H9 (cell line): ENCODE measurements at regions not wholly inside any gene's neighbourhood (a gene's known extent, or its start where the extent isn't known, plus 50 kb on each side); places are given as distances from the start of the nearest gene placed in this dataset.

Experiments
- DNase-seq: peaks from one replicate; pipeline ENCODE4 v3.0.0-alpha.2; 2017
- H2AFZ ChIP-seq: one replicate; pipeline ENCODE4 v1.6.1; 2013; ENCODE audit warnings: mild to moderate bottlenecking, low read length, control low read depth, moderate library complexity
- H2AK5ac ChIP-seq: 2 replicates; pipeline ENCODE4 v1.6.1; 2013; ENCODE audit warnings: low read length, control low read depth, mixed read lengths; ENCODE audit not compliant: insufficient read length
- H2BK120ac ChIP-seq: one replicate; pipeline ENCODE4 v1.6.1; 2013; ENCODE audit warnings: low read depth, mild to moderate bottlenecking, low read length, control low read depth, inconsistent platforms; ENCODE audit not compliant: poor library complexity, severe bottlenecking
- H2BK12ac ChIP-seq: 2 replicates; pipeline ENCODE4 v1.6.1; 2013; ENCODE audit warnings: low read length, control low read depth, mixed read lengths, low read depth; ENCODE audit not compliant: insufficient read length
- H2BK15ac ChIP-seq: 2 replicates; pipeline ENCODE4 v1.6.1; 2013; ENCODE audit warnings: low read depth, low read length, control low read depth
- H2BK20ac ChIP-seq: one replicate; pipeline ENCODE4 v1.6.1; 2013; ENCODE audit warnings: low read depth, mild to moderate bottlenecking, low read length, control low read depth, inconsistent platforms; ENCODE audit not compliant: poor library complexity, severe bottlenecking
- H2BK5ac ChIP-seq: 2 replicates; pipeline ENCODE4 v1.6.1; 2013; ENCODE audit warnings: low read length, control low read depth, mixed read lengths; ENCODE audit not compliant: insufficient read length
- H3K14ac ChIP-seq: 2 replicates; pipeline ENCODE4 v1.6.1; 2013; ENCODE audit warnings: low read length, control low read depth; ENCODE audit not compliant: insufficient read depth
- H3K18ac ChIP-seq: 2 replicates; pipeline ENCODE4 v1.6.1; 2013; ENCODE audit warnings: low read depth, mild to moderate bottlenecking, mixed read lengths, low read length, control low read depth; ENCODE audit not compliant: insufficient read length
- H3K23ac ChIP-seq: 2 replicates; pipeline ENCODE4 v1.6.1; 2013; ENCODE audit warnings: low read length, control low read depth, mixed read lengths, low read depth; ENCODE audit not compliant: insufficient read length
- H3K23me2 ChIP-seq: 2 replicates; pipeline ENCODE4 v1.6.1; 2013; ENCODE audit warnings: low read depth, mild to moderate bottlenecking, mixed read lengths, low read length, control low read depth; ENCODE audit not compliant: insufficient read length, poor library complexity, severe bottlenecking
- H3K27ac ChIP-seq: 2 replicates; pipeline ENCODE4 v1.5.1; 2013; ENCODE audit warnings: low read length, control low read depth, mixed read lengths, low read depth; ENCODE audit not compliant: insufficient read length
- H3K27me3 ChIP-seq: 2 replicates; pipeline ENCODE4 v1.6.1; 2013; ENCODE audit warnings: low read length, control low read depth, inconsistent platforms; ENCODE audit not compliant: insufficient read depth
- H3K4ac ChIP-seq: 2 replicates; pipeline ENCODE4 v1.6.1; 2013; ENCODE audit warnings: low read depth, mild to moderate bottlenecking, control low read depth, inconsistent platforms, low read length, moderate library complexity
- H3K4me1 ChIP-seq: 2 replicates; pipeline ENCODE4 v1.6.1; 2013; ENCODE audit warnings: low read length, control low read depth, inconsistent platforms; ENCODE audit not compliant: insufficient read depth
- H3K4me2 ChIP-seq: 2 replicates; pipeline ENCODE4 v1.6.1; 2013; ENCODE audit warnings: low read length, control low read depth, mixed read lengths; ENCODE audit not compliant: insufficient read length, insufficient read depth
- H3K56ac ChIP-seq: 2 replicates; pipeline ENCODE4 v1.6.1; 2013; ENCODE audit warnings: low read depth, mild to moderate bottlenecking, mixed read lengths, low read length, control low read depth; ENCODE audit not compliant: insufficient read length
- H3K79me1 ChIP-seq: 2 replicates; pipeline ENCODE4 v1.6.1; 2013; ENCODE audit warnings: low read depth, mild to moderate bottlenecking, moderate library complexity, low read length, control low read depth, inconsistent platforms; ENCODE audit not compliant: insufficient read depth, poor library complexity, severe bottlenecking
- H3K79me2 ChIP-seq: 2 replicates; pipeline ENCODE4 v1.6.1; 2013; ENCODE audit warnings: low read length, control low read depth, inconsistent platforms; ENCODE audit not compliant: insufficient read depth
- H3K9ac ChIP-seq: 2 replicates; pipeline ENCODE4 v1.6.1; 2013; ENCODE audit warnings: low read length, control low read depth, mixed read lengths; ENCODE audit not compliant: insufficient read length; ENCODE audit errors: extremely low read depth
- H3K9me3 ChIP-seq: one replicate; pipeline ENCODE4 v1.6.1; 2013; ENCODE audit warnings: low read depth, low read length, inconsistent platforms; ENCODE audit not compliant: control insufficient read depth
- H3T11ph ChIP-seq: one replicate; pipeline ENCODE4 v1.6.1; 2013; ENCODE audit warnings: mild to moderate bottlenecking, low read length, control low read depth, inconsistent platforms
- H4K20me1 ChIP-seq: one replicate; pipeline ENCODE4 v1.6.1; 2013; ENCODE audit not compliant: control insufficient read depth, insufficient read length, insufficient read depth
- H4K5ac ChIP-seq: 2 replicates; pipeline ENCODE4 v1.6.1; 2013; ENCODE audit warnings: low read depth, mild to moderate bottlenecking, mixed read lengths, low read length, control low read depth; ENCODE audit not compliant: insufficient read length
- H4K8ac ChIP-seq: replicated peaks from 2 replicates; pipeline ENCODE4 v1.6.1; 2013; ENCODE audit warnings: low read length, control low read depth, mixed read lengths, low read depth; ENCODE audit not compliant: insufficient read length
- H4K91ac ChIP-seq: 2 replicates; pipeline ENCODE4 v1.6.1; 2013; ENCODE audit warnings: low read depth, mild to moderate bottlenecking, moderate library complexity, mixed read lengths, low read length, control low read depth; ENCODE audit not compliant: insufficient read length
- H3K27ac Mint-ChIP-seq, 3 experiments: 2 replicates in 2 of 3; 3 replicates in 1 of 3; pipeline ENCODE4 v1.8.0; 2020 to 2021; ENCODE audit warnings: mixed read lengths in 3 of 3, mild to moderate bottlenecking in 1 of 3, moderate library complexity in 1 of 3
- H3K27me3 Mint-ChIP-seq: 2 replicates; pipeline ENCODE4 v1.8.0; 2021; ENCODE audit warnings: low read depth, mild to moderate bottlenecking, moderate library complexity, mixed read lengths
- H3K36me3 Mint-ChIP-seq, 3 experiments: 2 replicates in 2 of 3; 3 replicates in 1 of 3; pipeline ENCODE4 v1.8.0; 2020 to 2021; ENCODE audit warnings: low read depth in 3 of 3, mixed read lengths in 3 of 3; ENCODE audit not compliant: insufficient read depth in 1 of 3
- H3K4me1 Mint-ChIP-seq, 2 experiments: 2 replicates each; pipeline ENCODE4 v1.8.0; 2020; ENCODE audit warnings: mixed read lengths in 2 of 2
- H3K4me3 Mint-ChIP-seq, 2 experiments: 2 replicates in 1 of 2; 3 replicates in 1 of 2; pipeline ENCODE4 v1.8.0; 2020 to 2021; ENCODE audit warnings: mild to moderate bottlenecking in 2 of 2, mixed read lengths in 2 of 2, moderate library complexity in 1 of 2
- H3K9me3 Mint-ChIP-seq, 2 experiments: 2 replicates in 1 of 2; 3 replicates in 1 of 2; pipeline ENCODE4 v1.8.0; 2020; ENCODE audit warnings: mild to moderate bottlenecking in 2 of 2, mixed read lengths in 2 of 2, moderate library complexity in 1 of 2
- WGBS: extraction: QIAGEN DNeasy Blood & Tissue Kit; methylation state at CpG from one replicate; pipeline ENCODE4 v1.1.7; 2013; ENCODE audit warnings: missing lambda C conversion rate, low lambda C conversion rate, mixed read lengths; ENCODE audit not compliant: insufficient read length; ENCODE audit errors: extremely low coverage; 5-methylcytosine and 5-hydroxymethylcytosine counted together
- TF ChIP-seq, protein P1 (sequence below): fragments of 200-600 bp; sonication (generic); conservative IDR thresholded peaks from 3 replicates; pipeline ENCODE4 v1.8.0; 2021; ENCODE audit warnings: antibody characterized with exemption, mild to moderate bottlenecking

DNA sequence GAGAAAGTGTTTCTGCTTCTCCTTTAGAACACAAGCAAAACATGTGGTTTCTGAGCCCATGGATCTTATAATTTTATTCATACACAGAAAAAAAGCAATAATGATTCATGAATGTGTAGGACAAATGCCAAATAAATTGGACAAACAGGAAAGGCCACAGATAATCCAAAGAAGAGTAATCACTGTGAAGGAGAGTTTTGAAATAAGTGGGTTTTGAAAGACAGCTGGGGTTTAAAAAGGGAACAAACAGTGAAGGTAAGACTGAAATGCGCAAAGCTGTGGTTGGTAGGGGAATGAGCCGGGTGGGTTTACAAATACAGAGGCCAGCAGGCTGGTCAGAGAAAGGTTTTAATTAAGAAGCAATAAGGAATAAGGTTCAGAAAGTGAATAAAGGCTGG, 50.0 kb upstream of the MBOAT2 start:
- Histone ChIP-seq H3K27me3 (no peaks in the 10 kb centered on the region), H2BK12ac (no peak overlapping the region), H3K79me1 (no peaks in the 10 kb centered on the region), H3K4me1 (no peaks in the 10 kb centered on the region), H3K9me3 (no peaks in the 10 kb centered on the region), H4K20me1 (no peaks in the 10 kb centered on the region), H2BK120ac (no peak overlapping the region), H3K27ac (no peak overlapping the region), H3K4ac (no peak overlapping the region), H3K18ac (no peak overlapping the region), H4K8ac (no peak overlapping the region), H2AFZ (no peak overlapping the region), H2AK5ac (no peak overlapping the region), H3T11ph (no peak overlapping the region), H3K9ac (no peak overlapping the region), H3K56ac (no peak overlapping the region), H3K79me2 (no peaks in the 10 kb centered on the region), H2BK5ac (no peak overlapping the region), H3K14ac (no peak overlapping the region), H4K5ac (no peak overlapping the region), H3K23me2 (peaks cover 2% of the 10 kb centered on the region), H3K4me2 (no peak overlapping the region), H4K91ac (no peak overlapping the region), H2BK20ac (no peak overlapping the region), H2BK15ac (no peak overlapping the region), H3K23ac (no peak overlapping the region)
- Mint-ChIP-seq H3K36me3 (no peaks in the 10 kb centered on the region), H3K27me3 (no peaks in the 10 kb centered on the region), H3K27ac (no peak overlapping the region), H3K4me3 (no peak overlapping the region), H3K9me3 (no peaks in the 10 kb centered on the region; a peak in 1 of 5 replicates), H3K4me1 (no peaks in the 10 kb centered on the region)
- WGBS, result no CpG with 5 or more reads among the region's 2 CpGs
- TF ChIP-seq, protein P1, sequence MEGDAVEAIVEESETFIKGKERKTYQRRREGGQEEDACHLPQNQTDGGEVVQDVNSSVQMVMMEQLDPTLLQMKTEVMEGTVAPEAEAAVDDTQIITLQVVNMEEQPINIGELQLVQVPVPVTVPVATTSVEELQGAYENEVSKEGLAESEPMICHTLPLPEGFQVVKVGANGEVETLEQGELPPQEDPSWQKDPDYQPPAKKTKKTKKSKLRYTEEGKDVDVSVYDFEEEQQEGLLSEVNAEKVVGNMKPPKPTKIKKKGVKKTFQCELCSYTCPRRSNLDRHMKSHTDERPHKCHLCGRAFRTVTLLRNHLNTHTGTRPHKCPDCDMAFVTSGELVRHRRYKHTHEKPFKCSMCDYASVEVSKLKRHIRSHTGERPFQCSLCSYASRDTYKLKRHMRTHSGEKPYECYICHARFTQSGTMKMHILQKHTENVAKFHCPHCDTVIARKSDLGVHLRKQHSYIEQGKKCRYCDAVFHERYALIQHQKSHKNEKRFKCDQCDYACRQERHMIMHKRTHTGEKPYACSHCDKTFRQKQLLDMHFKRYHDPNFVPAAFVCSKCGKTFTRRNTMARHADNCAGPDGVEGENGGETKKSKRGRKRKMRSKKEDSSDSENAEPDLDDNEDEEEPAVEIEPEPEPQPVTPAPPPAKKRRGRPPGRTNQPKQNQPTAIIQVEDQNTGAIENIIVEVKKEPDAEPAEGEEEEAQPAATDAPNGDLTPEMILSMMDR, result no peak
- DNase-seq, result no peak
